ENCODE measurements at regions not wholly inside any gene's neighbourhood (a gene's known extent, or its start where the extent isn't known, plus 50 kb on each side); places are given as distances from the start of the nearest gene placed in this dataset.
A peak's percentile ranks its signal among the peaks of the same experiment; 100 is the strongest.
"Not testable (repeated sequence)": the region's sequence is repeated elsewhere in the genome, so short reads cannot be mapped to it uniquely, and the experiment has no call there.

- no peak for DNase-seq
- peak; percentile 46 to 72 (median 65) for ATAC-seq
- no peaks in the 10 kb centered on the region for H3K36me3 ChIP-seq (ENCODE audit: insufficient read depth in 1 of 2, low read depth in 1 of 2)
- no peaks in the 10 kb centered on the region for H3K9me3 ChIP-seq
- H3K27ac ChIP-seq, result peak overlapping the region; percentile 11
- intact Hi-C loops (cut with DNase I), result no loop called here
- WGBS, 3 donors, result 14 to 18% (median 16%) methylated on average over 8 of the region's 8 CpGs
- H3K27me3 ChIP-seq (ENCODE audit: insufficient read depth in 3 of 3, low read length in 2 of 3), result no peaks in the 10 kb centered on the region
- H3K4me3 ChIP-seq, result no peak overlapping the region
- peaks cover 25% of the 10 kb centered on the region for H3K4me1 ChIP-seq
- no peak for TF ChIP-seq CTCF (IDR thresholded peaks at IDR 0.05)
Observed at GRCh38 chr9:82488313-82489200, 500.0 kb downstream of the SPATA31D1 start.

GRCh38 chr9:82489201-82489821 is 500.7 kb downstream of the SPATA31D1 start:
- peaks cover 25% of the 10 kb centered on the region for H3K4me1 ChIP-seq
- H3K36me3 ChIP-seq (ENCODE audit: insufficient read depth in 1 of 2, low read depth in 1 of 2), result no peaks in the 10 kb centered on the region
- no peak for DNase-seq
- peak; percentile 56 to 80 (median 68) for ATAC-seq
- no peak overlapping the region for H3K4me3 ChIP-seq
- no peaks in the 10 kb centered on the region for H3K9me3 ChIP-seq
- intact Hi-C loops (cut with DNase I), result no loop called here
- peak overlapping the region; percentile 11 for H3K27ac ChIP-seq
- H3K27me3 ChIP-seq (ENCODE audit: insufficient read depth in 3 of 3, low read length in 2 of 3), result no peaks in the 10 kb centered on the region
- WGBS, 3 donors, result 13 to 21% (median 18%) methylated on average over 5 of the region's 5 CpGs
- no peak for TF ChIP-seq CTCF (IDR thresholded peaks at IDR 0.05)

GRCh38 chr9:82490019-82490499 is 501.5 kb downstream of the SPATA31D1 start:
- TF ChIP-seq CTCF (IDR thresholded peaks at IDR 0.05), result no peak
- Histone ChIP-seq H3K4me1 (peaks cover 25% of the 10 kb centered on the region), H3K27me3 (ENCODE audit: insufficient read depth in 3 of 3, low read length in 2 of 3) (no peaks in the 10 kb centered on the region), H3K36me3 (ENCODE audit: insufficient read depth in 1 of 2, low read depth in 1 of 2) (no peaks in the 10 kb centered on the region), H3K4me3 (no peak overlapping the region), H3K27ac (no peak overlapping the region), H3K9me3 (no peaks in the 10 kb centered on the region)
- no peak for DNase-seq
- intact Hi-C loops (cut with DNase I), result no loop called here
- WGBS, 3 donors, result 14 to 20% (median 14%) methylated on average over 4 of the region's 4 CpGs
- peak in 3 of 4 donors; percentile 25 to 48 (median 45) for ATAC-seq

- 95 to 97% (median 96%) methylated on average over 5 of the region's 5 CpGs for WGBS, 3 donors
- H3K9me3 ChIP-seq; H3K27me3 ChIP-seq (ENCODE audit: insufficient read depth in 3 of 3, low read length in 2 of 3); intact Hi-C loops (cut with DNase I); H3K36me3 ChIP-seq (ENCODE audit: insufficient read depth in 1 of 2, low read depth in 1 of 2); H3K27ac ChIP-seq; DNase-seq; H3K4me3 ChIP-seq; ATAC-seq: not testable (repeated sequence)
- H3K4me1 ChIP-seq, result peaks cover 25% of the 10 kb centered on the region
Observed at GRCh38 chr9:82490821-82491220, 502.2 kb downstream of the SPATA31D1 start.

- ATAC-seq (no peak), DNase-seq (no peak)
- no peaks in the 10 kb centered on the region for H3K9me3 ChIP-seq
- TF ChIP-seq CTCF (IDR thresholded peaks at IDR 0.05), result no peak
- H3K4me1 ChIP-seq, result peaks cover 25% of the 10 kb centered on the region
- no peak overlapping the region for H3K4me3 ChIP-seq
- WGBS, 3 donors, result 97 to 99% (median 98%) methylated on average over 3 of the region's 3 CpGs
- intact Hi-C loops (cut with DNase I), result no loop called here
- no peaks in the 10 kb centered on the region for H3K27me3 ChIP-seq (ENCODE audit: insufficient read depth in 3 of 3, low read length in 2 of 3)
- no peaks in the 10 kb centered on the region for H3K36me3 ChIP-seq (ENCODE audit: insufficient read depth in 1 of 2, low read depth in 1 of 2)
- H3K27ac ChIP-seq, result no peak overlapping the region
Observed at GRCh38 chr9:82491604-82492003, 503.0 kb downstream of the SPATA31D1 start.

Data from psoas muscle (tissue), 7 donors.